MM.1S (cell line): ENCODE measurements at regions not wholly inside any gene's neighbourhood (a gene's known extent, or its start where the extent isn't known, plus 50 kb on each side); places are given as distances from the start of the nearest gene placed in this dataset.

Experiments used
- CTCF ChIP-seq: fragments of 300-600 bp; sonication (generic); IDR thresholded peaks from 2 replicates; pipeline ENCODE4 v1.5.1; 2016; ENCODE audit warnings: antibody characterized with exemption, low read length, mixed read lengths
- EZH2 ChIP-seq: fragments of 300-600 bp; sonication (generic); optimal IDR thresholded peaks from 2 replicates; pipeline ENCODE3; 2017; ENCODE audit warnings: low read depth, mild to moderate bottlenecking, antibody characterized with exemption, low read length, mixed read lengths
- EZH2phosphoT487 ChIP-seq: fragments of 300-600 bp; sonication (generic); IDR thresholded peaks from 2 replicates; pipeline ENCODE4 v1.6.1; 2018; ENCODE audit warnings: antibody characterized with exemption, low read length

GRCh38 chr22:44438056-44438455 lies 60.0 kb downstream of the RTL6 start:
- TF ChIP-seq CTCF (no peak), EZH2phosphoT487 (no peak), EZH2 (no peak)
